ENCODE measurements at regions not wholly inside any gene's neighbourhood (a gene's known extent, or its start where the extent isn't known, plus 50 kb on each side); places are given as distances from the start of the nearest gene placed in this dataset.

GRCh38 chr10:9515922-9516321, 1461.4 kb downstream of the GATA3 start:
- no peak for TF ChIP-seq CTCF (conservative IDR thresholded peaks at IDR 0.05)
- no peak for TF ChIP-seq EZH2 (IDR thresholded peaks at IDR 0.05; ENCODE audit: low read depth)
